Right lobe of liver (tissue), 4 donors: ENCODE measurements at regions not wholly inside any gene's neighbourhood (a gene's known extent, or its start where the extent isn't known, plus 50 kb on each side); places are given as distances from the start of the nearest gene placed in this dataset.

Experiments
- CTCF ChIP-seq, 4 donors: fragments of 200-600 bp in 3 of 4; fragments of 450-650 bp in 1 of 4; IDR thresholded peaks; one replicate each; pipeline versions ENCODE4 v1.5.1 to v1.8.0; 2016 to 2022; ENCODE audit warnings: antibody characterized with exemption in 4 of 4, mild to moderate bottlenecking in 2 of 4
- POLR2A ChIP-seq: fragments of 450-650 bp; IDR thresholded peaks from one replicate; pipeline ENCODE4 v1.6.1; 2017; ENCODE audit warnings: antibody characterized with exemption, mild to moderate bottlenecking
- donor health status: DM: no; HTN: no; CAD: no.
- donor health status: DM: no; HTN: no; CAD: no.
- donor health status: DM: no; HTN: yes; CAD: no.

GRCh38 chr6:148271711-148272439 is 70.8 kb upstream of the SASH1 start:
- TF ChIP-seq POLR2A (no peak), CTCF (IDR thresholded peaks at IDR 0.05) (no peak)
